ENCODE measurements at regions not wholly inside any gene's neighbourhood (a gene's known extent, or its start where the extent isn't known, plus 50 kb on each side); places are given as distances from the start of the nearest gene placed in this dataset.

- DNase-seq (ENCODE audit: low read depth in 2 of 2), result no peak
Observed at GRCh38 chr15:96735632-96736240, 405.2 kb downstream of the NR2F2 start.

- DNase-seq (ENCODE audit: low read depth in 2 of 2), result no peak
Observed at GRCh38 chr15:96736384-96736783, 405.9 kb downstream of the NR2F2 start.

GRCh38 chr15:96737408-96737807 lies 406.9 kb downstream of the NR2F2 start:
- no peak for DNase-seq (ENCODE audit: low read depth in 2 of 2)

- DNase-seq (ENCODE audit: low read depth in 2 of 2), result no peak
Observed at GRCh38 chr15:96746665-96747064, 416.2 kb downstream of the NR2F2 start.

- no peak for DNase-seq (ENCODE audit: low read depth in 2 of 2)
Observed at GRCh38 chr15:96747291-96747690, 416.8 kb downstream of the NR2F2 start.

GRCh38 chr15:96750361-96750760 lies 419.9 kb downstream of the NR2F2 start:
- no peak for DNase-seq (ENCODE audit: low read depth in 2 of 2)

GRCh38 chr15:96756146-96756545 lies 425.6 kb downstream of the NR2F2 start:
- DNase-seq (ENCODE audit: low read depth in 2 of 2), result no peak

- DNase-seq (ENCODE audit: low read depth in 2 of 2), result no peak
Observed at GRCh38 chr15:96756656-96757055, 426.2 kb downstream of the NR2F2 start.

- DNase-seq (ENCODE audit: low read depth in 2 of 2), result no peak
Observed at GRCh38 chr15:96762566-96762965, 432.1 kb downstream of the NR2F2 start.

- DNase-seq (ENCODE audit: low read depth in 2 of 2), result no peak
Observed at GRCh38 chr15:96764501-96764900, 434.0 kb downstream of the NR2F2 start.

- DNase-seq (ENCODE audit: low read depth in 2 of 2), result no peak
Observed at GRCh38 chr15:96764946-96765345, 434.4 kb downstream of the NR2F2 start.

GRCh38 chr15:96766366-96766765 lies 435.9 kb downstream of the NR2F2 start:
- DNase-seq (ENCODE audit: low read depth in 2 of 2), result no peak

- no peak for DNase-seq (ENCODE audit: low read depth in 2 of 2)
Observed at GRCh38 chr15:96767703-96768434, 437.4 kb downstream of the NR2F2 start.

- no peak for DNase-seq (ENCODE audit: low read depth in 2 of 2)
Observed at GRCh38 chr15:96768435-96768789, 437.9 kb downstream of the NR2F2 start.

- no peak for DNase-seq (ENCODE audit: low read depth in 2 of 2)
Observed at GRCh38 chr15:96771035-96771434, 440.5 kb downstream of the NR2F2 start.

- DNase-seq (ENCODE audit: low read depth in 2 of 2), result no peak
Observed at GRCh38 chr15:96774216-96774615, 443.7 kb downstream of the NR2F2 start.

GRCh38 chr15:96783746-96784145 lies 453.2 kb downstream of the NR2F2 start:
- DNase-seq (ENCODE audit: low read depth in 2 of 2), result no peak

GRCh38 chr15:96790004-96790403 lies 459.5 kb downstream of the NR2F2 start:
- DNase-seq (ENCODE audit: low read depth in 2 of 2), result no peak

- DNase-seq (ENCODE audit: low read depth in 2 of 2), result no peak
Observed at GRCh38 chr15:96792216-96792615, 461.7 kb downstream of the NR2F2 start.

GRCh38 chr15:96796841-96797240 lies 466.3 kb downstream of the NR2F2 start:
- no peak for DNase-seq (ENCODE audit: low read depth in 2 of 2)

GRCh38 chr15:96801576-96802150 lies 471.2 kb downstream of the NR2F2 start:
- no peak for DNase-seq (ENCODE audit: low read depth in 2 of 2)

- no peak for DNase-seq (ENCODE audit: low read depth in 2 of 2)
Observed at GRCh38 chr15:96802611-96803255, 472.2 kb downstream of the NR2F2 start.

- no peak for DNase-seq (ENCODE audit: low read depth in 2 of 2)
Observed at GRCh38 chr15:96804754-96805153, 474.3 kb downstream of the NR2F2 start.
